ENCODE measurements at regions not wholly inside any gene's neighbourhood (a gene's known extent, or its start where the extent isn't known, plus 50 kb on each side); places are given as distances from the start of the nearest gene placed in this dataset.
A peak's percentile ranks its signal among the peaks of the same experiment; 100 is the strongest.

DNA sequence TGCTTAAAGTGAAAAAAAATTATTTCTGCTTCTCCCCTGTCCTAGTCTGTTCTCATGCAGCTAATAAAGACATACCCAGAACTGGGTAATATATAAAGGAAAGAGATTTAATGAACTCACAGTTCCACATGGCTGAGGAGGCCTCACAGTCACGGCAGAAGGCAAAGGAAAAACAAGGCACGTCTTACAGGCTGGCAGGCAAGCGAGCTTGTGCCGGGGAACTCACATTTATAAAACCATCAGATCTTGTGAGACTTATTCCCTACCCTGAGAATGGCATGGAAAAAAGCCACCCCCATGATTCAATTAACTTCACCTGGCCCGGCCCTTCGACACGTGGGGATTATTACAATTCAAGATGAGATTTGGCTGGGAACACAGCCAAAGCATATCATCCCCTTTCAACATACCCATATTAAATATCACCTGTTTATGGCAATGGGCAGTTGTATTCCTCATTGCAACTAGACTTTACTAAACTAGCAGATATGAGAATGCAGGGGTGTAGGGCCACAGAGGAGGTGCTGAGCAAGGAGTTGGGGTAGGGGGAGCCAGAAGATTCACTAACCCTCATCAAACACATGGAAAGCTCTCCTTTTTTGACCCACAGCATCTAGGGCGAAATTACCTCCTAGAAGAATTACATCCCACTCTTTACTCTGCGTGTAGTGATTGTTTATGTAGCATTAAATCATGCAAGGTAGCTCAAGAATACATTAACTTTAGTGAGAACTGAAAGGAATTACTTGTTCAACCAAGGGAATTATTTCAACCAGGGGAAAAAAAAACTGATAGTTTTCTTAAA, 183.3 kb upstream of the DOK6 start:
- DNase-seq, result no peak

DNA sequence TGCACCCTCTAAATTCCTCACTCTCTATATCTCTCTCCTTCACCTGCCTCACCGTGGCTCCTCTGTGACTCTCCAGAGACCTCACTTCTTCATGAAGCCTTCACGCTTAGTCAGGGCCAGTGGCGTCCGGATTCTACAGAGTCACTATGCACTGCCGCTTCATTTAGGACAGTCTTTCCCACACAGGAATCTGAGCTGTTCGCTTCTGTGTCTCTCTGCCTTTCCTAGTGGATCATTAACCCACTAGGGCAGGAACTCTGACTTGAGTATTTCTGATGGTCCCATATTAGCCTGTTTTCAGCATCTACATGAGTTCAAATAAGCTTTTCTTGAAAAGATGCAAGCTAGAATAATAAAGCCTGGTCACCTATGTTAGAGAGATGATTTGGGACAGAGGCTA, 180.2 kb upstream of the DOK6 start:
- no peak for DNase-seq

DNA sequence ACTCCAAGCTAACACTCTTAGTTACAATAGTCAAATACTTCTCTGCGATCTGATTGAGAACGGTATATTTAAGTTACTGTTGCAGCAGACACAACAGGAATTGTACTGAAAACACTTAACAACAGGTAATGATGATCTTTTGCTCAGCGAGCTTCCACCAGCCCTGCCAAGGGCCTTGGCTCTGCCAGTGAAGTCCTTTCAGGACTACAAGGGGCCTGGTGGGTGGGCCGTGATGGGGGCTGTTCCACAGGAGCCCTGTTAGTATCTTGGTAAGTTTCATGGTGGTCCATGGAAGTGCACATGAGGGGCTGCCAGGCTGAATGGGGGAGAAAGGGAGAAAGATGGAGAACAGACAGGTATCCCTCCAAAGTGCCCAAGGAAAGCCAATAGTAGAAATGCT, 178.6 kb upstream of the DOK6 start:
- DNase-seq, result no peak

DNA sequence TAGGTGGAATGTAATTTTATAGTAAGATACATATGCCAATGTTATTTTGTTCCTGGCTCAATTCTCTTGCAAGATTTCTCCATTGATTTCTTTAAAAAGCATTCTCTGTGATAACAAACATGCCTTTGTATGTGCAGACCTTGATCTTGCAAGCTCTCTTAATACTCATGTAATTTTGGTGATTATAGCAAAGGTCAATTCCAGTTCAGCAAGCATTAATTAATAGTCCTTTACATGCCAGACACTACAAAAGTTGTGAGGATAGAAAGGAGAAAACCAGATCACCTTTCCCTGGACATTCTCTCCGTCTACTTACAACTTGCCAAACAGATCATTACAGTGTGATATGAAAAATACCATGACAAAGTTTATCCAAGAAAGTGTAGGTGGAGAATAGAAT, 173.7 kb upstream of the DOK6 start:
- DNase-seq, result no peak

DNA sequence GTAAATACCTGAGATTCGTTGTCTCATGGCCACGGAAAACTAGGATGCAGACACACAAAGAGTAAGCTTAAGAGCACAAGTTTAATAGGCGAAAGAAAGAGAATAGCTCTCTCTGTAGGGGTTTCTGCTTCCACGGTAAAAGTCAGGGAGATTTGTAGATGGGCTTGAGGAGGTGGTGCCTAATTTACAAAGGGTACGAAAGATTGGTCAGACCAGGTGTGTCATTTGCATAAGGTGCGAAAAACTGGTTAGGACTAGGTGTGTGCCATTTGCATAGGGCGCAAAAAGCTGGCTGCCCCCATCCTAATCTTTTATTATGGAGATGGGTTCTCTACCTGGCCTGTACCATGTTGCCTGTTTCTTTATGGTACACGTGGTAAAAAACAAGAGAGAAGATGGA, 170.5 kb upstream of the DOK6 start:
- no peak for DNase-seq

DNA sequence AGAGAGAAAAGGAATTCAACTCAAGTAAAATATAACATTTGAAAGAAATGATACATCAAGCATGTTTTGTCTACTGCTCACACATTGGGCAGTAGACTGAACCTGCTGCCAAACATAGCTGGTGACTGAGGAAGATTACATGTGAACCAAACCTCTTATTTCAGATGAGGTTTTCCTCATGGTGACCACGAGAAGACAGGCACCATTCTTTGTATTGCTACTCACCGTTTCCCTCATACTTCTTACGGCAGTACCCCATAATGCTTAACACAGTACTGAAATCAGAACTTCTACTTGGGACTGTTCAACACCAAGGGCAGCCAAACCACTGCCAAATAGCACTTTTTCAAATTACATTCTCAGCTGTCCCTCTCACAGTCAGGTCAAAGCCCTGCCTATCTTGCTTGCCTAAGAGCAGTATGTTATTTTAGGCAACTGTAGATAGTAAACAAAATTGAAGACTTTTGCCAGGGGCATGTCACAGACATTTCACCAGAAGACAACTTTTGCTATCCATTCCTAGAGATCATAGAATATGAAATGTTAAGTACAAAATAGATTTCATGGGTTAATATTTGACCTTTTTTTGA, 167.1 kb upstream of the DOK6 start:
- DNase-seq, result no peak

DNA sequence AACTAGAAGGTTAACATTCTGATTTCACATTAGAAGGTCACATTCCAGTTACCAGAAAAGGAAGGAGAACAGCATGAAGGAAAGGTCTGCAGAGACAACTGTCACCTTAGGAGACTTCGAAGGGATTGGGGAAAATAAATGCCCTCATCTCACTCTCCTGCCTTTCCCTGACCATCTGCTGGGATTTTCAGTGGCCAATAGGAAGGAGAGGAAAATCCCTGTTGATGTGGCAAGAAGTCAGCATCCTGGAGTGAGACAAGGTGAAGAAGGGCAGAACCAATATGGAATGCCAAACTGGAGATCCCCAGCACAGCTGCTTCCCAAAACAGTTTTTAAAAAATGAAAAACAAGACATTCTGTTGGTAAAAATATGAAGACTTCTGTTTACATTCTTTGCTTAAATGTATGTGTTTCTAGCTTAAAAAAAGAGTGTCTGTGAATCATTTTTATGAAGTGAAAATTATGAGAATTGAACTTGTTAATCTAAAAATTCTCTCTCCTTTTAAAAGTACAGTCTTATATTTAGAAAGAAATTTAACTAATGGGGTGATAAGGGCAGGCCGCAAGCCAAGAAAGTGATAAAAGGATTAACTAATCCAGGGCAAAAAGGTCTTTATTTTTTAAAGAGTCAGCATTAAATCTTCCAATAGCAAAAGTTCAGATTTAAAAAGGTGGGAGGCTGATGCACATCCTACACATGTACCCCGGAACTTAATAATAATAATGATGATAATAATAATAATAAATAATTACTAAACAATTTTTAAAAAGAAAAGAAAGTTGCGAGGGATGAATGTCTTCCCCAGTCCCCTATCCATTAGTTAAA, 160.6 kb upstream of the DOK6 start:
- no peak for DNase-seq

DNA sequence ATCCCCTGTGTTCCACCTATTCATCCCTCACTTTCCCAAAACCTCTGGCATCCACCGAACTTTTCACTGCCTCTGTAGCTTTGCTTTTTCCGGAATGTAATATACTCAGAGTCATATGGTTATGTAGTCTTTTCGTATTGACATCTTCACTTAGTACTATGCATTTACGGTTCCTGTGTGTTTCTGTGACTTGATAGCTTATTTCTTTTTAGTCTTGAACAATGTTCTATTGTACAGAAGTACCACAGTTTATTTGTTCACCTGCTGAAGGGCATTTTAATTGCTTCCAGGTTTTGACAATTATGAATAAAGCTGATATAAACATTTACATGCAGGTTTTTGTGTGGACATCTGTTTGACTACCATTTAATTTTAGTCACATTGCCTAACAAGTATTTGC, 154.7 kb upstream of the DOK6 start:
- DNase-seq, result peak; percentile 80

DNA sequence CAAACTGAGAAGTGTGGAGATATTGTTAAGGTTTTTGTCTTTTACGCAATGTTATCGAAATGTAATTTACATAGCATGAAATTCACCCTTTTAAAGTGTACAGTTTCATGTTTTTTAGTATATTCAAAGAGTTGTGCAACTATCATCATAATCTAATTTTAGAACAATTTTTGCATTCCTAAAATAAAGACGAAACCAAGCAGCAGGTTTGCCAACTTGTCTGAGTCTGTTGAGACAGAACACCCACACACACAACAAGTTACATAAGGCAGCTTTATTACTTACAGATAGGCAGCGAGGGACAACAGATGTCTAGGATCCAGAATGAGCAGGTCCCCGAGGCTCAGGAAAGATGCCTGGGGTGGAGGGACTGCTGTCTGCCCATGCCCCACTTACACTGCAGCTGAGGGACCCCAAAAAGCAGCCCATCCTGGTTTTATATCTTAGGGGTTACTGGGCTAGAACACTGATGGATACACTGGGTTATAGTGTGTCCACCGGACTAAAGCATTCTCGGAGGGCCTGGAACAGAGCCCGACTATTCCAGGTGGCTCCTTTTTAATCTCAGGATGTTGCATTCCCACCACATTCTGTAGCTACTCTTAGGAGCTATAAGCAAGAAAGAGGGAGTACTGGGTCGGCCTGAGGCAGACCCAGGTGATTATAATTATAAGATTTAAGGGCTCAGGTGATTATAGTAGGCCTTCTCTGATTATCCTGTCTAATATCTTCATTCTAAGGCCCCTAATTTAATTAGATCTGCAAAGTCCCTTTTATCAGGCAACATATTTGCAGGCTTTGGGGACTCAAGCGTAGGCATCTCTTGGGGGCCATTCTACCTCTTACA, 150.2 kb upstream of the DOK6 start:
- no peak for DNase-seq

DNA sequence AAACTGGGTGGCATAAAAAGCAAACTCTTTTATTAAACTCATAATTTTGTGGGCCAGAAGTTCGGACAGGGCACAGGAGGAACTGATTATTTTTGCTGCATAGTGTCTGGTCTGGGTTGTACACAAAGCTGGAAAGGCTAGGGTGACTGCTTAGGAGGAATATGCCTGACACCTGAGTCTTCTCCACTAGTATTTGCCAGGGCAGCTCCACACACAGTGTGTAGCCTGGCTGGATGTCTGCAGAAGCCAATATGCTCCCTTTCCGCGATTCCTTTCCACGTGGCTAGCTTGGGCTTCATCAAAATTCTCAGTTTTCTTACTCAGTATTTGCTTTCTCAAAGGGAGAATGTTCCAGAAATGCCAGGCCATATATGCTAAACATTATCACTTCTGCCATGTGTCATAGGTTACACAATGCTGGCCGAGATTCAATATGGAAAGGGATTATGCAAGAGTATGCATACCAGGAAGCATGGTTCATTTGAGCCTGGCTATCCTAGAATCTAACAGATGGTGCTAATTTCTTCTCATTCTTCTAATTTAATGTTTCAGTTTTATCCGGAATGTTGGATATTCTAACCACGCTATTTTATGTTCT, 142.7 kb upstream of the DOK6 start:
- no peak for DNase-seq

DNA sequence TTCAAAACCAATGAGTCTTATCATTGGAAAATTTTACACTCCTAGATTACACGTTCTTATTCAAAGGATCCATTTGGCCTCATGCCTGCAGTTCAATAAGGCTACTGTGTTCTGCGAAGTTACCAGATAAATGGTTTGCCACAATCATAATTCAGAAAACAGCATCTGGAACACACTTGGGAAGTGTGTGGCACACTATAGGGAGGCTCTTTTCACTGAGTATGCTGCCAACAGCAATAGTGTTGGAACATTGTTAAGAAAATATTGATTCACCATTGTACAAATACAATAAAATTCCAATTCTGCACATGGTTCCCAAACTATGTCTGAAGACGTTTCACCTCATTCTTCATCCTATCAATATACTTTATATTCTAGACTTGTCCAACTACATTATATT, 141.4 kb upstream of the DOK6 start:
- no peak for DNase-seq

DNA sequence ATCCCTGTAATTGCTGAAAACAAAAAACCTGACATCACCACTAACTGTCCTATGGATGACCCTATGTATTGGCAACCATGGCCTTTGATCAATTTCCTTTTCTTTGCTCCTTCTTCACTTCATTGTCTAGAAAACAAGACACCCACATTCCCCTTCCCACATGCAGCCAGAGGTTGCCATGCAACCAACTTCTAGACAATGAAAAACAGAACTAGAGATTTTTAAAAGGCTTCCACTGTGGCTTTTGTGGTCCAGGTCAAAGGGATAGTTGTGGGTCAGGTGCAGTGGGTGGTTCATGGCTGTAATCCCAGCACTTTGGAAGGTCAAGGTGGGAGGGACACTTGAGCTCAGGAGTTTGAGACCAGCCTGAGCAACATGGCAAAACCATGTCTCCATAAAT, 139.3 kb upstream of the DOK6 start:
- DNase-seq, result no peak

DNA sequence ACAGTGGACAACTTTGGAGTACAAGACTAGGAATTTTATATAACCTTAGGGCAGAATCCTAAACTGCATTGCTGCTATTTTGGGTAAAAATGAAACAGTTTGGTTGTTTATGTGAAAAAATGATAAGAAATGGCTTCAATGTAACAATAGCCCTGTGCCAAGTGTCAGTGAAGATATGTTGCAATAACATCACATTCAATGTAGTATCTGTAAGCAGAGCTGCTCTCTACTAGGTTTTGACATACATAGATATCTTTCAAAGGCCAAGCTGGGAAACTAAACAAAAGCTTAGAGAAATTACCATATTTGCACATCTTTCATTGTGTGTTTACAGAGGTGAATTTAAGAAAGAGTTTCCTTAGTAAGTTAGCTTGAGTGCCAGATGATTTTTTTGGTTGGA, 135.0 kb upstream of the DOK6 start:
- no peak for DNase-seq

DNA sequence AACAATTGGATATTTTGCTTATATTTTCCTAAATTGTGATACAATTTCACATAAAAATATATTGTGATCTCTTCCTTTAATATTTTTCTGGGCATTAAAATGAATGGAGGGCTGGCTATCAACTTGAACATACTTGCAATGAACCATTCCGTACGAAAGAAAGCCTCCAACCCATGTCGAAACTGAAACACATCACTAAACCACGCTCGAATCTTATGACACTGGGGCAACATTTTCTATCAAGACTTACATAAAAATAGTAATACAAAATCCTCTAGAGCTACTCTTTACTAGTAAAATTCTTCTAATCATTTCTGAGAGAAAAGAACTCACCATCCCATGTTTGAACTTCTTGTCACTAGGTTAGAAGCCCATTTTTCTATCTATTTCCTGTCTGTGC, 132.8 kb upstream of the DOK6 start:
- DNase-seq, result no peak

DNA sequence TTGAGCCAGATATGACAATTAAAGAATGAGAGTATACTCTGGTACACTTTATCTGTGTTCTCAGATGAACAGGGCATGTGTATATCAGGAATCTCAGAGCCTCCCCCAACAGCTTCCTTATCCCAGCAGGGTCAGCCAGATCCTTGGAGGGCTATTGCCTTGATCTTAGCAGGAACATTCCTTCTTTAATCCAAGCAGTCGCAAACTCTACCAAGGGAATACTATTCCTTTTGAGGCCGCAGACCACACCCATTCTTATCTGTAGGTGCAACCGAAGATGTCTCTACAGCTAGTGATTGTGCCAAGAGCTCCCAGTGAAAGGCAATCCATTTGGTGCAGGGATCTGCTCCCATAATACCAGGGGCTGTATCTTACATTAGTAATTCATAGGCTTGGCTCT, 118.3 kb upstream of the DOK6 start:
- DNase-seq, result no peak

DNA sequence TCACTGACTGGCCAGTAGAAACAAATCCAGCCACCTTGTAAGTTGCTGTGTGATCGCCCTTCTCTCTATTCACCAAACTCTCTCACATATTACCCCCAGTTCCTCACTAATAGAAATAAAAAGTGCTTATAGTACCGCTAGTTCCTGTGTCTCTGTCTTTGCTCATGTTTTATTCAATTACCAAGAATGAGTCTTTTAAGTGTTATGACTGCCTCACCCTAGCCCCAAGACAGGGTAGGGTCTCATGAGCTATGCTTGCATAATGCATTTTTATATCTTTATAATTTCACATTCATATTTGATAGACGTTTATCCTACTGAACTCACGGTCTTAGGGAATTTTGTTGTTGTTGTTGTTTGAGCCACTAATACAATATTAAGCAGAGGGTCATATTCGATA, 109.6 kb upstream of the DOK6 start:
- DNase-seq, result no peak

DNA sequence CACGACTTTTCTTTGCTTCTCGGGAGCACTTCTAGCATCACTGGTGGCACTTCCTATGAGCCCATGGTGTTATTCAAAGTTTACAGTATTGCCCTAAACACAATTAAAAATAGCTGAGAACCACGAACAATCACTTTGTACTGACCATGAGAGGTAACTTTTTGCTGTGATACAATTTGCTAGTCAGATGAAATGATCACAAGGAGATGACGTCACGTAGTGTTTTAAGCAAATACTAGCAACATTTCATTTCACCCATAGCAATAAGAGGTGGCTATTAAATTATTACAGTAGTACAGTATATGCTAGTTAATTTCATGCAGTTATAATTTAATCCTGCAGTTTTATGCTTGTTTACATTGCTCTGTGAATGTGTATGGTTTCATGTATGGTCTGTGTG, 108.9 kb upstream of the DOK6 start:
- DNase-seq, result no peak

DNA sequence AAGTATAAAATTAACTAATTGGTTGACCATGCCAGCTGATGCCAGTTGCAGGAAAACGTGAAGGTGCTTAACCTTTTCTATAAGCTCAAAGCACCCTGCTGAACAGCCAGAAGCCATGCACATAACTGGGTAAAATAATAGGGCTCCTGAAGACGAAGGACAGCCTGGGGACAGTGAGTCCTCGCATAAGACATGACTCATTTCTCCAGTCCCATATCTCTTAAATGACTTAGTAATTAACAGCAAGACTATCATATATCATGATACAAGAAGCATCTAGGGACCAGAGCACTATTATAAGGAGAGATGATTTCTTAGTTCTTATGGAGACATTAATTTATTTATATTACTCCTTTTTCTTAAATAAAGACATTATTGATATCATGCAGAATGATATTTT, 100.5 kb upstream of the DOK6 start:
- DNase-seq, result no peak

DNA sequence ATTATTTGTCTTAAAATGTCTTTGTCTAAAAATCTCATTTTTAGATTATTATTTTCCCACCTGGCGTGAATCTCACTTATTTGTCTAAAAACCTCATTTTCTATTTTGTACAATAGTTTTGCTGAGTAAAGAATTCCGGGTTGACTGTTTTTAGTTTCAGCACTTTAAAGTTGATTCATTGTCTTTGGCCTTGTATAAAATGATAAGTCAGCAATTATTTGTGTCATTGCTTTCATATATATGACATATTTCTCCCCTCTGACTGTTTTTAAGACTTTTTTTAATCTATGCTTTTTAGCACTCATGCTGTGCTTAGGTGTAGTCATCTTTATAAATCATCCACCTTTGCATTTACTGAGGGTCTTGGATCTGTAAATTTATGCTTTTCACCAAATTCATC, 92.1 kb upstream of the DOK6 start:
- no peak for DNase-seq

DNA sequence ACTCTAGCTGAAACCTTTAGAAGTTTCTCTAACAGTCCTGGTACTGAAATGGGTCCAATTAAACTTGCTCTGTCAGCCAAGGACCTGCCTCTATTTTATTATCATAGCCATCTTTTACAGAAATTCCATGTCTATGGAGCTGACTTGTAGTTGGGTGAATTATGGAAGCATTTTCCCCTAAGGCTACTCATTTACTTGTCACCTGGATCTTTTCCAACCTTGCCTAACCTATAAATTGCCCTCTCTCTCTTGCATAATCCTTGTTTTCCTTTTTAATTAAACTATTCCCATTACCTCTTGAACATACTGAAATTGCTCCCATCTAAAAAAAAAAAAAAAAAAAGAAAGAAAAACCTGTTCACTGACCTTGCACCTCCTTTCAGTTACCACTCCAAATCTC, 74.6 kb upstream of the DOK6 start:
- DNase-seq, result no peak

DNA sequence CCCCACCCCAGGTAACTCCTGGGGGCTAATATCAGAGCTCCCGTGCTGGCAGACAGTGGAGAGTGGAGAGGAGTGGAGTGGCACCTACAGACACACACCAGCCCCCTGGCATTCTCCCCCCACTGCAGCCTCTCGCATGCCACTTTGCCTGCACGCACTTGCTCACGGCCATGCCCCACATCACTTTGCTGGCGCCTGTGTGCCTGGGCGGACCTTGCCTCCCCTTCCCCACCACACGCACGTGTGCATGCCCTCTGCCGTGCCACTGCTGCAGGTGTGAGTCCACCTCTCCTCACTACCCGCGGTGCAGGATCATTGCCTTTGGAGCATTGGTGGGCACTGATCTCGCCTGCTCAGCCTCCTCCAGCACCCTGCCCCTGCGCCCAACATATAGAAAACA, 72.6 kb upstream of the DOK6 start:
- DNase-seq, result no peak

DNA sequence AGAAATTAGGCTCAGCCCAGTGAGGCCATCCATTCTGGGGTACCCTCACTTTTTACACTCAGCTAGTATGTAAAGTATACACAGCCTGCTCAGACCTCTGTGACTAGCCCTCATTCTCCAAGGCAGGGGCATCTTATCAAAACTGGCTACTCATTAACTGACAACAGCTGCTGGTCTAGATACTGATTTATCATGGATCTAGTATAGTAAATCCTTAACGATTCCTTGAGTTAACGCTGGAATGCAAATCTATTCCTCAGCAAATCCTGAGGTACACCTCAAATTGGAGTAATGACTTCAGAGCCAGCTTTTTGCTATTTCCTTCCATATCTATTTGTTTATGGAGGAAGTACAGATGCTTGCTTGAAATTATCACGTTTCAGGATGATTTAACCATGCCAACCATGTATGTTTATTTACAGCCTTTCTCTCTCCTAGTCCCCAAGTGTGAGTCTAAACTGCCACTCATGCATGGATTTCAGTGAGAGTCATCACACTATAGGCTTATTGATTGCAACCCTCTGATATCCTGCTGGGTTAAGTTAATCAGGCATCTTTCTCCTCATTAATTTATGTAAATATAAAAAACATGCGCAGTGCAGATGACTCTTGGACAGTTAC, 70.2 kb upstream of the DOK6 start:
- DNase-seq, result no peak
